ENCODE measurements at regions not wholly inside any gene's neighbourhood (a gene's known extent, or its start where the extent isn't known, plus 50 kb on each side); places are given as distances from the start of the nearest gene placed in this dataset.
"Not testable (repeated sequence)": the region's sequence is repeated elsewhere in the genome, so short reads cannot be mapped to it uniquely, and the experiment has no call there.

DNA sequence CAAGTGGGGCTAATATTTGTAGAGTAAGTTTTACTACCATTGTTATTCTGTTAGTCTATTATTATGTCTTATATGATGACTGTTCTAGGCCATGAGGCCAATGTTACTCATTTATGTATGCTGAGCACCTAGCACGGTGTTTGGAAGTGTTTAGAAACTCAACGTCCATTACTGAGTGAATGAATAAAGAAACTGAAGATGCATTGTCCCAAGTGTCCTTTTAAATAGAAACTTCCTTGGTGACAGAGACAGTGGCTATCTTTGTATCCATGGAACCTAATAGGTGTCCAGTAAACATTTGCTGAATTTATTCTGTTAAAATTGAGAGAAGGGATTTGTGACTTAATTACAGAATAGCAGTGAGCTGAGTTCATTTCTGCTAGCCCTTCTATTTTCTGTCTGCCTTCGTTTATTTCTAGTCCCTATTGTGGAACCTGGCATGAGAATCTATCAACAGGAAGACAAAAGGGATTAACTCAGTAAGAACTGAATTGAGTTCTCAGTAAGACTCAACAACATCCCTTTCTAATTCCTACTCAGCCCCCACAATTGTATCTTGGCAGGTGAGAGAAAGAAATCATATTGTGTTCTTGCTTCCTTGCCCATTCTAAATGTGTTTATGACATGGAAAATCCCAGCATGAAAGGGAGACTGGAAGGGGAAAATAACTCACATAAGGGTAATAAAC, 246.6 kb upstream of the LRRC3B start:
- DNase-seq (ENCODE audit: low read depth): no peak

DNA sequence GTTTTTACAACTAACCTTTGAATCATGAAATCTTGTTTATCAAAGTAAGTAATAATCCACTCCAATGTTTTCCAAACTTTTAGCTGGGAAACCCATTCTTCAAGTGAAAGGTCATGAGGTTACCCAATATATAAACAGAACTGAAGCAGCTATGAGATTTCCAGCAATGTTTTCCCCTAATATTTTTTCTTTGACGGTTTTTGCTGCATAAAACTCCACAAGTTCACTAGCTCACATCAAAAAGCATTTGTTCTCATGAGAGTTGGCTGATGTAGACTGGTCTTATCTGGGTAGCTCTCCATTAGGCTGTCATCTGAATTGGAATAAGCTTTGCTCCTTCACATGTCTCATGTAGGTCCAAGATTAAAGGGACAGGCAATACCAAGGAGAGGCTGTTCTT, 241.2 kb upstream of the LRRC3B start:
- DNase-seq (ENCODE audit: low read depth): no peak

DNA sequence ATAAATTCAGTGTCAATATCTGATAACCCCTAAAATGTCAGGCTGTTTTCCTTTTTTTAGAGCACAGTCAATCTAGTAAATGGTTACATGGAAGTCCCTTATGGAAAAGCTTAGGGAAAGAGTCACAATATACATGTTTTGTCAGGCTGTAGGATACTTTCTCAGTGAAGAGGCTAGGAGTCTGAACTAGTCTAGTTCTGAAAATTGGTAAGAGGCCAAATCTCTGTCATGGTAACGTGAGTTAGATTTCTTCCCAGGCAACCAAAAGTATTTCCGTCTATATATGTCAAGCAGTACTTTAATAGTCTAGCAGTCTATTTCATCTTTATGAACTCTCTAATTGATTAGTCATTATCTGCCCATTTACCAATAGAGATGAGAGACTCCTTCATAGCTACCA, 215.9 kb upstream of the LRRC3B start:
- DNase-seq (ENCODE audit: low read depth): no peak

DNA sequence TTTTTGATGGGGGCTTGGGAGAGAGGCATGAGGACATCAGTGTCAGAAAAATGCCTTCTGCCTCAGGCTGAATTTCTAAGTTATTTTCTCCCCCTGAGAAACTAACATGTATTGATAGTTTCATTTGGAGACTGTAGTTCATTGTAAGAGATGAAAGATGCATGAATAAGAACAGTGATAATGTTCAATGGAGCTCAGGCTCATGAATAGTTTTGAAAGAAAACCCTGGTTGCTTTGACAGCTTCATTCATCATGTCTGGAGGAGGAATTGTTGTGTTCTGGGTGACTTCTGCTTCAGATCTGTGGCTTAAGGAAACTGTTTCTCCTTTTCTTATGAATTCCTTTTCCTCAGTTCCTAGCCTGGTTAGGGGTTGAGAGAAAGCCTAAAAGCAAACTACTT, 204.0 kb upstream of the LRRC3B start:
- no peak for DNase-seq (ENCODE audit: low read depth)

DNA sequence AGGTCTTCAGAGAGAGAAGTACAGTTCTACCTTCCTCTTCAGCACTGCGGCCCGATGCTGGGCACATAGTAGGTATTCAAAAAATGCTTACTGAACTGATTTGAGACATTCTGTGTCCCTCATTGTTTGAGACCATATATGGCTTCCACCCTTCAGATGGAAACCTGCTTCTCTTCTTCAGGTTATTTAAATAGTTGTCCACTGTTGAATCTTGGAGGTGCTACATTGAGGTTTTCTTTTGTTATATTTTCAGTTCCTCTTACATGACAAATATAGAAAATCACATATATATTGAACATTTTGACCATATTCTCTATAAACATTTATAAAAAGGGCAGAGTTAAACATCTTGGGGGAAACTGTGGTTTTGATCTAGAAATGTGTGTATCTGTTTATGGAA, 200.2 kb upstream of the LRRC3B start:
- no peak for DNase-seq (ENCODE audit: low read depth)

DNA sequence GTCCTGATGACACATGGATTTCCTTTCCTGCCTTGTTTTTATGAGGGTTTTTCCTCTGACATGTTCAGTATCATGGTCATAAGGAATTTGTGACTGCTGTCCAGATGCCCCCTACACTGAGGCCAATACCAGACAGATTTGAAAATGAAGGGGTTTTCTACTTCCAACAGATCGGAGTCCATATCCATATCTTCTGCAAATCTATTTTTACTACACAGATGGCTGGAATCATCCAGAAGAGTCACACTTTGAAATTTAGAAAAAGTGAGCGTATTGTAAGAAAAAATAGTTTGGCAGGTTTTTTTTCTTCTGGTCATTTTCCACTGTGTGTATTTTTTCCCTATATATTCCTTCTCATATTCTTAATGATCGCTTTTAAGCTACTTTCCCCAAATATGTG, 197.5 kb upstream of the LRRC3B start:
- DNase-seq (ENCODE audit: low read depth): no peak

DNA sequence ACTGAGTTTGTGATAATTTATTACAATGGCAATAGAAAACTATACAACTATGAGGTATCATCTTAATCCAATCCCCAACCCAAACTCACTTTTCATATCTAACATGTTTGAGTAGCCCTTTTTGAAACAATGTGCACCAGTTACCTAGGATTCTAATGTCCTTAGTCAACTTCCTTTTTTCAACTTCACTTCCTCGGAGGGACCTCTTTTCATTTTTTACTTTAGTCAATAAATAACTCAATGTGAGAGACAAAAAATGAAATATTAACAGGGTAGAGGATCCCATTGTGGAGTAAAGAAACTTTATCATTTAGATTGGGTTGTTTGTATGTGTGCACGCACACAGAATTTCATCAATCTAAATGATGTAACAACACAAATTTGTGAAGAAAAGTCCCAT, 193.6 kb upstream of the LRRC3B start:
- no peak for DNase-seq (ENCODE audit: low read depth)

DNA sequence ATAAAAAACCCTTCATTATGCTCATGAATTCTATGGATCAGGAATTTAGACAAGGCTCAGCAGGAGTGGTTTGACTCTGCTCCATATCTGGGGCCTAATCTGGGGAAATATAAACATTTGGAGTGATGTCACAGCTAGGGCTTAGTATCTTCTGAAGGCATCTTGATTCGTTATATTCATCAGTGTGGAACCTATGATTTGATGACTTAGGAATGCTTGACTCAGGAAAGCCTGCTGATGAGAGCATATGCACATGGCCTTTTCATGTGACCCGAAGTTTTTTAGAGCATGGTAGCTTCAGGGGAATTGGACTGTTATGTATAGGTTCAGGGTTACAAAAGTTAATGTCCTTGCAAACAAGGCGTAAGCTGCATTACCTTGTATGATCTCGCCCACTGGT, 184.9 kb upstream of the LRRC3B start:
- no peak for DNase-seq (ENCODE audit: low read depth)

DNA sequence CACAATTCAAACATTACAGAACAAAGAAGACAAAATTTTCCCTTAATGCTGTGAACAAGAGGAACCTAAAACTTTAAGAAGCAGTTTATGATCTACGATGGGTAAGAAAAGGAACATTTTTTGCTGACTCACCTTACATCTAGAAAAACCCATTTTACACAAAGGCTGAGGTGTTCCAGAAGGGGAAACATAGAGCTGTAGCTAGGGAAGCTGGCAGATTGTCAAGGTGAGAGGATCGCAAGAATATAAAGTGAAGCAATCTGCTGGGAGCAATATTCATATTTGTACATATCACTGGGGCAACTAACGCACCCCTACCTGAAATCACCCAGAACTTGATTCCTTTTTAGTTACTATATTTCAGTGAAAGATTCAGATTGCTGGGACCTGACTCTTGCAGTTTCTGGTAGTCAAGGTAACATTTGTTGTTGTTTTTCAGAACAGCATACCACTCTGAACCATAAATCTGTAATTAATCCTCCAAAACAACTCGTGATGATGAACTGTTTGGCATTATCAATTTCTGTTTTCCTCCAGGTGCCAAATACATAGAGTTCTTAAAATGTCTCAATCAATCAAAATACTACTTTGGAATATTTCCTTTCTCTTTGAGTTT, 184.1 kb upstream of the LRRC3B start:
- no peak for DNase-seq (ENCODE audit: low read depth)

DNA sequence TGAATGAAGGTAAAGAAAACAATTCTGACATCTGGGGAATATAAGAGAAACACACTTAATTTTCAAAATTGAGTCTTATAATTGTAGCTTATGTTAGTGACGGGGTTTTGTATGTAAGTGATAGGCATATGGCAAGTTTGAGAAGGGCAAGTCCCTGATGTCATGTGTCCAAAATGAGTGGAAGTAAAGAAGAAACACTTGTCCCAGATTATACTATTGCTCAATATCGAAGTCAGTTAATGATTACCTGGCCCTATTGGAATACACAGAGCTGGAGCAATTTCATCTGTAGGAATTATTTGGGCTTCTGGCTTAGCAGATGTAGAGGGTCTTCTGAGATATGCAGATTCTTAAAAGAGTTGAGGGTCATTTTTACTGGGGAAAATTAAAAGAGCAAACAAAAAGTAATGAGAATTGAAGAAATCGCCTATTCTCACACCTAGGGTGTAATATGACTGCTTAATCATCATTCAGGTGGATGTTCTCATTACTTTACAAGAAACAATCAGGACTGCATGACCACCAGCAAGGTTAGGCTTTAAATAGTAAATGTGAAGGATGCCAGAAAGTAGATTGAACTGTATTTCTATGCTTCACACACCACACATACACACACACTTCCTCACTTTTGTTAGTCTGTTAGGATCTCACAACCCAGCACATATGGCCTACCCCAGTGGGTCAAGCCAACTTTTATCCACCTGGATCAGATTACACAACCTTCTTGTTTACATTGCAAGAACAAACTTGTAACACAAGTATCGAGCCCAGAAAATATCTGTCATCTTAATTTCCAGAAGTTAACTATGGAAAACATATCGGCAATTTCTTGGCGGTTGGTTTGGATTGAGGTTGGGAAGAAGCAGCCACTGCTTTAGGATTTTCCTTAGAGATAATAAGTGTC, 183.3 kb upstream of the LRRC3B start:
- no peak for DNase-seq (ENCODE audit: low read depth)

DNA sequence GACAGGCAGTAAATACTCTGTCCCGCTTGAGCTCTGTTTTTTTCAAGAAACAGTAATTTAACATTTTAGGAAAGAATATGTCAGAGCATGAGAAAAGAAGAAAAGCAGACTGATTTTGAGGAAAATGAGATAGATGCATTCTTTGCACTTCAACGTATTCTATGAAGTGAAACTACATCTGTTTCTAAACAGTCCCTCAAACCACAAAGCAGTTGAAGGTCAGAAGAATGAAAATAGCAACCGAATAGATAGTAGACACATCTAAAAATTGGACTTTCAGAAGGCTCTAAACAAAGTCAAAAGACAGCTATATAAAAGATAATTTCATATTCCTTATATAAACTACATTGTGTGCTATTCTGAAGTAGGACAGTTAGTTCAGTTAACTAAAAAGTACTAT, 172.6 kb upstream of the LRRC3B start:
- DNase-seq (ENCODE audit: low read depth): no peak

DNA sequence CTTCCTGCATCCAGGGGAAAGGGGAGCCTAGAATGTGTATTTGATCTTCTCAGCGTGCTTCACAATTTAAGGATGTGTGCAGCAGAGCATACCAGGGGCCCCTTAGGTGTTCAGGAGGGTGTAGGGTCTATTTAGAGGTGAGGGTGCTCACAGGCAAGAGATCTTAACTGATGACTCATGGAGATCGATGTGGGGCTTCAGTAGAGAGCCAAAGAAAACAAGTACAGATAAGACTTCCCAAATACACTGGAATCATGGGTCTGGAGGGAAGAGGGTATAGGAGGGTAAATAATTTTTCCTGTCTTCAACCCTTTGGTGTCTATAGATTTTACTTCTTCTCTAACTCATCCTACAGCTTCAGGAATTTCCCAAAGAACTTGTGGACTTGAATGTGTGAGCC, 170.2 kb upstream of the LRRC3B start:
- DNase-seq (ENCODE audit: low read depth): no peak

DNA sequence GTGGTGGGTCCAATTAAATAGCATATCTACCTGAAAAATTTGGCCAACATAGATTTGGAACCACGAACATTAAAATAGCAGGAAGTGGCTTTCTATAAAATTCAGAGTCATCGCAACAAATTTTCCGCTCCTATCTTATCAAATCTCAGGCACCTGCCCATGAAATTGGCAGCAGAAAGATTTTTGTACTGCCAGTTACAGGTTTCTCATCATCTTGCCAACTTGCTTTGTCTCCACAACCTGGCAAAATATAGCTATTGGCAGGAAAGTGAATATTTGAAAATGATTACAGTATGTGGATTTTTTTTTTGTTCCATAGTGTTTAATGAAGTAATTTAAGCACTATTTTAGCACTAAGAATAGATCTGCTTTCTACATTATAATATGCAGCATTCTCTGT, 161.6 kb upstream of the LRRC3B start:
- DNase-seq (ENCODE audit: low read depth): no peak

DNA sequence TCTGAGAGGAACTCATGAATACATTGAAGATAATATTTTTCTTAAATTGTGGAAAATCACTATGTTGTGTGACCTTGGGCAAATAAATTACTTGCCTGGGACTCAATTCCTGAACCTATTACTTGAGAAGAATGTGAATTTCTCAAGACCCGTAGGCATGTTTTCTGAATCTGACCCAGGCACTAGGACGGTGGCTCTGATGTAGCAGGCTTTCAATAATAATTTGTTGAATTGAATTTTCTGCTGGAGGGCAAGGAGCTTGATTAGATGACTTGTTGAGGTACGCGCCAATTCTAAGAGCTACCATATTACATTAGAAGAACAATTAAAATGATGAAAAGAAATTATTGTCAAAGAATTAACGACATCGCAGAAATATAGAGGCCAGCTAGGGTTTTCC, 150.2 kb upstream of the LRRC3B start:
- DNase-seq (ENCODE audit: low read depth): no peak

DNA sequence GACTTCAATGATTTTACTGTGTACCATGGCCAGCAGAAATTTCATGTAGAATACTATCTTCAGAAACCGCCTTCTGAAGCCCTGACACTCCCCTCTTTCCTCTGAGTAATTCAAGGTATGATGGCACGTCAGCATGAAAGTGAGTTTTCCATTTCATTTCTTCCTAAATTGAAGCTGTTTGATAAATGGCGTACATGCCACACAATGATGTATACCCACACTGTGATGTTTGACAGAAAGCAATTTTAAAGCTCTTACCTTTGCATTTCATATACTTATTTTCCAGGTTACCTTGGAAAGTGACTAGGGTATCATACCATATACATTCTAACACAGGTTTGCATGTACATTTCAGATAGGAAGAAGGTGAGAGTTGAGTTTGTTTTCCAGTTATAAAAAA, 147.9 kb upstream of the LRRC3B start:
- no peak for DNase-seq (ENCODE audit: low read depth)

DNA sequence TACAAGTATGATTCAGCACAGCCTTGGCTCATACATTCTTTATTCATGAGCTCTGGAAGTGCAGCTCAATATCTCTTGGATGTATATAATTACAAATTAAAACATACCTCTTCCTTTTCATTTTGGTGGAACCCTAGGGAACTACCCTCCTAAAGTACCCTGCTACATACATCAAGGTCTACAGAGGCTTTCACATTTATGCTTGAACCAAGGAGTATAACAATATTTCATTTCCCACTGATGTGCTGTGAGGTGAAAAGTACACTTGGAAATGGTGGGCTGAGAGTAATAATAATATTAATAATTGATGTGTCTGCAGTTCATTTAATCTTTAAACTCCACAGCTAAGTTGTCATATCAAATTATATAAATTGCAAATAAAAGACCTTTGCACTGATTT, 142.2 kb upstream of the LRRC3B start:
- no peak for DNase-seq (ENCODE audit: low read depth)

DNA sequence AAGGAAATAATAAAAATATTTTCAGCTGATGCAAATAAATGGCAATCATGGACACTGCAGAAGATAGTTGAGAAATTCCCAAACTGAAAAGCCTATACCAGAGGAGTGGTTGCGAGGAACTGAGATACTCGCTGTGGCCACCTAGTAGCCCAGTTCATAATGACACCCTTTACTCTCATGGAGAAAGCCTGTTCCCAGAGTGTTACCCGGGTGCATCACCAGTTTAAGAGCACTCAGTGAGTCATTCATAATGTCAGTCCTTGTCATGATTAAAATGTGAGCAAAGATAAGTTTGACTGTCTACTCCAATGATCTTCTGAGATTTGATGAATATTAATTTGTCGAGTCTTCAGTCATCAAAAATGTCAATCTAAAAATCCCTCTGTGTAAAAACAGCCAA, 138.4 kb upstream of the LRRC3B start:
- no peak for DNase-seq (ENCODE audit: low read depth)

DNA sequence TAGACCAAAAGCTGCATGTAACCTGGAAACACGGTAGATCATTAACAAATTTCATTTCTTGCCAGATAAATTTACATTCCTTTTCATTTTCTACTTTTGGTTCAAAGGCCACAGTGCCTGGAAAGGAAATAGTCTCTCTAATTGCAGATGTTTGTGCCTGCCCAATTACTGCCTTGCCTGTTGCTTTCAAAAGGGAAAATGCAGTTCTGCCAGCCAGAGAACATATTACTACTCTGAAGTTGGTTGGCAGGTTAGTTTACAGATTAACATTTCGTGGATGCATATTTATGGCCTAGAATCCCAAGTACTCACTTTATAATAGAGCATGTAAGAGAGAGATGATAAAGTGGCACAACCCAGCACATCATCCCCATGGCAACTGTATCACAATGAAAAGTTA, 124.3 kb upstream of the LRRC3B start:
- no peak for DNase-seq (ENCODE audit: low read depth)

DNA sequence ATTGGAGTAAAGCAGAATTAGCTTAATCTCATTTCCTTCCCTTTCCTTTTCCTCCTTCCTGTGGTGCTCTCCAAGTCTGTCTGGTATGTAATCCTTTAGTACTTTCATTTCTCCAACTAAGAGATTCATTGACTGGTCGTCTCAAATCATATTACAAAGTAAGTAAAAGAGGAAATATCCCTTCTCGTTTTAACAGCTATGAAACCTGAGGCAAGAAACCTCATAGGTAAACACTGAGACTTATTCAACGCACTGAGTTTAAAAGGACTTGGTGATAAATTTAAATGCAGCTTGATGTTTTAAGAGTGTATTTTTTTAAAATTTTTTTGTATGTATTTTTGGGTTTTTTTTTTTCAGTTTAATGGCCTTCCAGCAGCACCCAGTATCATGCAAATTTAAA, 117.2 kb upstream of the LRRC3B start:
- no peak for DNase-seq (ENCODE audit: low read depth)

DNA sequence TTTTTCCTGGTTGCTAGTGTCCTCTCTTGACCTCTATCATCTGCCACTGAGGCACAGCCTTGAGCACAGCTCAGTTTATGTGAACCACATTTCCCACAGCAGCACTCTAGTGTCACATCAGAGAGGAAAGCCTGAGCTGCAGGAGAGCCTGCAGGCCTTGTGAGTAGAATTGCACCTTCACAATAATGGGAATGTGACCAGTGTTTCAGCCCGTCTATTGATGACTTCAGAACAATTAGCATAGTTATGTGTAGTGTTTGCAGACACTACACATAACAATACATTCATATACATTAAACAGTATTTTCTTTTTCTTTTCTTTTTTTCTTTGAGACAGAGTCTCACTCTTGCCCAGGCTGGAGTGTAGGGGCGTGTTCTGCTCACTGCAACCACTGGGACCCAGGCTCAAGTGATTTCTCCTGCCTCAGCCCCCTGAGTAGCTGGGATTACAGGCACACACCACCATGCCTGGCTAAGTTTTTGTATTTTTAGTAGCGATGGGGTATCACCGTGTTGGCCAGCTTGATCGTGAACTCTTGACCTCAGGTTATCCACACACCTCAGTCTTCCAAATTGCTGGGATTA, 108.0 kb upstream of the LRRC3B start:
- not testable (repeated sequence) for DNase-seq (ENCODE audit: low read depth)

DNA sequence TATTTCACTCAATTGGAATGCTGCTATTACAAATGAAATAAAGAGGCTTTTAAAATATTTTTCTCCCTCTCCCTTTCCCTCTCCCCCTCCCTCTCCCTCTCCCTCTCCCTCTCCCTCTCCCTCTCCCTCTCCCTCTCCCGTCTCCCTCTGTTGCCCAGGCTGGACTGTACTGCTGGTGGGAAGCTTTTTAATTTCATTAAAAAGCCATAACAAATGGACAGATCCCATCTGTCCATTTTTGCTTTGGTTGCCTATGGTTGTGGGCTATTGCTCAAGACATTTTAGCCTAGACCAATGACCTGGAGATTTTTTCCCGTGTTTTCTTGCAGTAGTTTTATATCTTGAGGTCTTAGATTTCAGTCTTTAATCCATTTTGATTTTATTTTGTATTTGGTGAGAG, 107.2 kb upstream of the LRRC3B start:
- DNase-seq (ENCODE audit: low read depth): no peak

DNA sequence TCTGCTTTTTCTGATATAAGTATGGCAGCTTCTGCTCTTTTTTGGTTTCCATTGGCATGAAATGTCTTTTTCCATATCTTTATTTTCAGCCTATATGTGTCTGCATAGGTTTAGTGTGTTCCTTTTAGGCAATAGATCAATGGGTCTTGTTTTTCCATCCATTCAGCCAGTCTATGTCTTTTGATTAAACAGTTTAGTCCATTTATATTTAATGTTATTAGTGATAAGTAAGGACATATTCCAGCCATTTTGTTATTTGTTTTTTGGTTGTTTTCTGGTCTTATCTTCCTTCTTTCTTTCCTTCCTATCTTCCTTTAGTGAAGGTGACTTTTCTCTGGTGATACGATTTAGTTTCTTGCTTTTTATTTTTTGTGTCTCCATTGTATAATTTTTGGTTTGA, 101.3 kb upstream of the LRRC3B start:
- no peak for DNase-seq (ENCODE audit: low read depth)

DNA sequence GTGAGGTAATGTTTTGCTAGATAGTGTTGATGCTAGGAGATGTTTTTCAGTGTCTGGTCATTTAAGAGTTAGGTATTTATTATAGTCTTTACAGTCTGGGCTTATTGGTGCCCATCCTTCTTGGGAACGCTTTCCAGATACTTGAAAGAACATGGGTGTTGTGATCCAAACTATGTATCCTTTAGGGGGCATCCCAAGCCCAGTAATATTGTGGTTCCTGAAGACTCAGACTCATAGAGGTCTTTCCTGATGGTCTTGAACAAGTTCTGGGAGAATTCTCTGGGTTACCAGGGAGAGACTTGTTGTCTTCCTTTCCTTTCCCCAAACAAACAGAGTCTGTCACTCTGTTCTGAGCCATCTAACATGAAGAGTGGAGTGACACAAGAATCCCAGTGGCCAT, 99.7 kb upstream of the LRRC3B start:
- no peak for DNase-seq (ENCODE audit: low read depth)
